ENCODE measurements at regions not wholly inside any gene's neighbourhood (a gene's known extent, or its start where the extent isn't known, plus 50 kb on each side); places are given as distances from the start of the nearest gene placed in this dataset.

DNA sequence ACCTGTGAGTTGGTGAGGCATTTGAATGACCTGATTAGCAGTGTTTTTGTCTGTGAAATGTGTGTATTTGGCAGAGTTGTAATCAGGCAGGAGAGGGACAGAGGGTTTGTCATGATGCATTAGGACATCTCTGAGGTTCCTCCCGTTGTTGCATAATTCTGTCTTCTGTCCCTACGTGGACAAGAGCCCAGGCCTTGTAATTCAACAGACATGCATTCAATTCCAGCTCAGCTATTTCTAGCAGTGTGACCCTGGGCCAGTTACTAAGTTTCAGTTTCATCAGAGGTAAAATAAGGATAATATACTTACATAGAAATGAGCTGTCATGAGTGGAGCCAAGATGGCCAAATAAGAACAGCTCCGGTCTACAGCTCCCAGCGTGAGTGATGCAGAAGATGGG, 208.6 kb downstream of the SLC38A4 start:
- H3K4me1 ChIP-seq, result no peaks in the 10 kb centered on the region
- H3K4me3 ChIP-seq, result no peak overlapping the region
- peak overlapping the region in 1 of 3 donors; percentile 38 for H3K27ac ChIP-seq
- WGBS (ENCODE audit: insufficient coverage, low coverage, low lambda C conversion rate, missing lambda C conversion rate), result 53% methylated on average over 4 of the region's 4 CpGs
- no peaks in the 10 kb centered on the region for H3K9me3 ChIP-seq
- peak; percentile 65 to 100 (median 90) for ATAC-seq
- no peaks in the 10 kb centered on the region for H3K27me3 ChIP-seq
- intact Hi-C loops (cut with DNase I), result no loop called here
- no peak for TF ChIP-seq POLR2A (IDR thresholded peaks at IDR 0.05)
- TF ChIP-seq, protein P1, sequence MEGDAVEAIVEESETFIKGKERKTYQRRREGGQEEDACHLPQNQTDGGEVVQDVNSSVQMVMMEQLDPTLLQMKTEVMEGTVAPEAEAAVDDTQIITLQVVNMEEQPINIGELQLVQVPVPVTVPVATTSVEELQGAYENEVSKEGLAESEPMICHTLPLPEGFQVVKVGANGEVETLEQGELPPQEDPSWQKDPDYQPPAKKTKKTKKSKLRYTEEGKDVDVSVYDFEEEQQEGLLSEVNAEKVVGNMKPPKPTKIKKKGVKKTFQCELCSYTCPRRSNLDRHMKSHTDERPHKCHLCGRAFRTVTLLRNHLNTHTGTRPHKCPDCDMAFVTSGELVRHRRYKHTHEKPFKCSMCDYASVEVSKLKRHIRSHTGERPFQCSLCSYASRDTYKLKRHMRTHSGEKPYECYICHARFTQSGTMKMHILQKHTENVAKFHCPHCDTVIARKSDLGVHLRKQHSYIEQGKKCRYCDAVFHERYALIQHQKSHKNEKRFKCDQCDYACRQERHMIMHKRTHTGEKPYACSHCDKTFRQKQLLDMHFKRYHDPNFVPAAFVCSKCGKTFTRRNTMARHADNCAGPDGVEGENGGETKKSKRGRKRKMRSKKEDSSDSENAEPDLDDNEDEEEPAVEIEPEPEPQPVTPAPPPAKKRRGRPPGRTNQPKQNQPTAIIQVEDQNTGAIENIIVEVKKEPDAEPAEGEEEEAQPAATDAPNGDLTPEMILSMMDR (IDR thresholded peaks at IDR 0.05), result no peak
- H3K36me3 ChIP-seq, result no peaks in the 10 kb centered on the region
- DNase-seq, result peak in 1 of 3 donors; percentile 59

DNA sequence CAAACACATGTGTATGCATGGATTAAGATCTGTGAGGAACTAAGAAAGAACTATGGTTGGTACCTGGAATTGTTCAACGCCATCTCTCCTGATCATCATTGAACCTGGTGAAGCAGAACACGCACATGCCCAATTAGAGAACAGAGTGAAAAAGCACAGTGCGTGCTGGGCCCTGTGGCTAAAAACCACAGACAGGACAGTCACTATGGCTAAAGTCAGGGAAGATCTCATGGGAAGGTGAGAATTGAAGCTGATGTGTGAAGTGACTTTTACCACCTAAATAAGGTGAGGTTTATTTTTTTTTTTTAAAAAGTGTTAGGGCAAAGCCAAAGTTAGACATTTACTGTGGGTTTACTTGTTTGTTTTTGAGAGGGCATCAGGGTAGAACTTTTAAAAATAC, 215.0 kb downstream of the SLC38A4 start:
- TF ChIP-seq, protein P1 (IDR thresholded peaks at IDR 0.05), result no peak
- TF ChIP-seq POLR2A (IDR thresholded peaks at IDR 0.05), result no peak

DNA sequence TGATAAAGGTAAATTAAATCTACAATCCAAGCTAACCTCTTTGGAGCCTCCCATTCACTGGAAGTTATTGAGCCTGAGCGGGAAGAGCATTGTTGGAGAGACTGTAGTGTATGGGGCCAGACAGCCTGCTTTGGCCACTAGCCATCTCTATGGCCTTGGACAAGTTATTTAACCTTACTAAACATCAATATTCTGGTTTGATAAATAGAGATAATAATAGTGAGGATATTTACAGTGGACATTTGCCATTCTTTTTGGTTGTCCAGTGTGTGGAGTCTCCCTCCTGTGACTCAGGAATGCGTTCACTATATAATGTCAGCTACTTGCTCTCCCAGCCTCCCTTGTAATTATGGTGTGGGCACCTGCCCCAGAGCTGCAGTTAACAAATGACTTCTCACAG, 216.1 kb downstream of the SLC38A4 start:
- H3K36me3 ChIP-seq, result no peaks in the 10 kb centered on the region
- no peaks in the 10 kb centered on the region for H3K9me3 ChIP-seq
- H3K4me3 ChIP-seq, result no peak overlapping the region
- WGBS (ENCODE audit: insufficient coverage, low coverage, low lambda C conversion rate, missing lambda C conversion rate), result 37% methylated on average over 2 of the region's 2 CpGs
- TF ChIP-seq POLR2A (IDR thresholded peaks at IDR 0.05), result no peak
- TF ChIP-seq, protein P1 (IDR thresholded peaks at IDR 0.05), result no peak
- peak; percentile 56 to 89 (median 70) for ATAC-seq
- H3K4me1 ChIP-seq, result peaks cover 0 to 9% (median 0%) of the 10 kb centered on the region in 4 donors
- no peaks in the 10 kb centered on the region for H3K27me3 ChIP-seq
- no peak overlapping the region for H3K27ac ChIP-seq
- intact Hi-C loops (cut with DNase I), result no loop called here
- no peak for DNase-seq

More for the DNA sequence above, 215.0 kb downstream of the SLC38A4 start:
- WGBS (ENCODE audit: insufficient coverage, low coverage, low lambda C conversion rate, missing lambda C conversion rate), result 91% methylated on average over 3 of the region's 3 CpGs
- H3K36me3 ChIP-seq, result no peaks in the 10 kb centered on the region
- H3K27ac ChIP-seq, result no peak overlapping the region
- intact Hi-C loops (cut with DNase I), result no loop called here
- no peaks in the 10 kb centered on the region for H3K27me3 ChIP-seq
- H3K4me1 ChIP-seq, result peaks cover 0 to 9% (median 0%) of the 10 kb centered on the region in 4 donors
- H3K9me3 ChIP-seq, result no peaks in the 10 kb centered on the region
- DNase-seq, result no peak
- ATAC-seq, result no peak
- no peak overlapping the region for H3K4me3 ChIP-seq

DNA sequence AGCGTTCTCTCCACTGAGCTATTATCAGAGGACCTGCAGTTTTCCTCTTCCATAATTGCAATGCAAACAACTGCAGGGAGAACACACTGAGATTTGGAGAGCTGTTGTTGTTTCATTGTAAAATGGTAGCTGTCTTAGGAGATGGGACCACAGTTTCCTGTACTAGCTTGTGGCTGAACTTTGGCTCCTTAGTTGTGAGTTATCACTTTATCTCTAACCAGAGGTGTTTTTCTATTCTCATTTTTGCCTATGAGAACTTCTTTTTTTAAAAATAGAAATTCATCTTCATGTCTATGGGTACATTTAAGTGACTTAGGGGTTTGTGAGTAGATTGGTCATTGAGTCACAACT, 216.5 kb downstream of the SLC38A4 start:
- intact Hi-C loops (cut with DNase I), result no loop called here
- no peaks in the 10 kb centered on the region for H3K9me3 ChIP-seq
- no peak overlapping the region for H3K4me3 ChIP-seq
- peaks cover 0 to 9% (median 0%) of the 10 kb centered on the region in 4 donors for H3K4me1 ChIP-seq
- no peaks in the 10 kb centered on the region for H3K27me3 ChIP-seq
- TF ChIP-seq, protein P1 (IDR thresholded peaks at IDR 0.05), result no peak
- TF ChIP-seq POLR2A (IDR thresholded peaks at IDR 0.05), result no peak
- no CpG with 5 or more reads among the region's 1 CpG for WGBS (ENCODE audit: insufficient coverage, low coverage, low lambda C conversion rate, missing lambda C conversion rate)
- DNase-seq (no peak), ATAC-seq (peak in 3 of 4 donors; percentile 23 to 38 (median 23))
- no peaks in the 10 kb centered on the region for H3K36me3 ChIP-seq
- no peak overlapping the region for H3K27ac ChIP-seq

Data from right lobe of liver (tissue), 6 donors.